ENCODE measurements at regions not wholly inside any gene's neighbourhood (a gene's known extent, or its start where the extent isn't known, plus 50 kb on each side); places are given as distances from the start of the nearest gene placed in this dataset.

DNA sequence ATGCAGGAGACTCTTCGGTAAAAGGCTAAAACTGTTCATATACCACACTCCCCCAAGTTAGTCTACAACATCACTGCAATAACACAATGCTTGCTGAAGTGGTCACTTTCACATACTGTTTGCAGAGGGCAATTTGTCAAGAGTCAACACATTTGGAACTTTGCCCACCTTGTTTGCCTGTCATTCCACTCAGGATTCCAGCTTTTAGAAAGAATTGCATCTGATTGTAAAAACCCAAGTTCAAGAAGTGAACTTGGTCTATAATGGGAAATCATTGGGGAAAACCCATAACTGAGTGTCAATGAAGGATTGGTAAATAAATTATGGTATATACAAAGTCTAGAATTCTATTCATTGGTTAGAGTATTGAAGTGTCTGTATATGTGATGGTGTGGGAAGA, 120.5 kb downstream of the GADD45G start:
- DNase-seq (ENCODE audit: low read depth in 4 of 6, low spot score in 6 of 6) = no peak
- H3K27me3 ChIP-seq (ENCODE audit: control insufficient read depth, insufficient read depth, low read length) = peaks cover 2% of the 10 kb centered on the region
- H3K36me3 ChIP-seq (ENCODE audit: control insufficient read depth, insufficient read depth, low read length) = no peaks in the 10 kb centered on the region
- H3K9me3 ChIP-seq (ENCODE audit: control insufficient read depth, insufficient read depth, low read length) = no peaks in the 10 kb centered on the region
- WGBS (ENCODE audit: insufficient coverage) = 90% methylated on average over 1 of the region's 1 CpG
- no peaks in the 10 kb centered on the region for H3K4me1 ChIP-seq (ENCODE audit: control insufficient read depth, insufficient read depth, low read length)
- H3K4me3 ChIP-seq (ENCODE audit: low read depth, low read length) = no peak overlapping the region
- H3K27ac ChIP-seq (ENCODE audit: low read depth, low read length) = no peak overlapping the region

DNA sequence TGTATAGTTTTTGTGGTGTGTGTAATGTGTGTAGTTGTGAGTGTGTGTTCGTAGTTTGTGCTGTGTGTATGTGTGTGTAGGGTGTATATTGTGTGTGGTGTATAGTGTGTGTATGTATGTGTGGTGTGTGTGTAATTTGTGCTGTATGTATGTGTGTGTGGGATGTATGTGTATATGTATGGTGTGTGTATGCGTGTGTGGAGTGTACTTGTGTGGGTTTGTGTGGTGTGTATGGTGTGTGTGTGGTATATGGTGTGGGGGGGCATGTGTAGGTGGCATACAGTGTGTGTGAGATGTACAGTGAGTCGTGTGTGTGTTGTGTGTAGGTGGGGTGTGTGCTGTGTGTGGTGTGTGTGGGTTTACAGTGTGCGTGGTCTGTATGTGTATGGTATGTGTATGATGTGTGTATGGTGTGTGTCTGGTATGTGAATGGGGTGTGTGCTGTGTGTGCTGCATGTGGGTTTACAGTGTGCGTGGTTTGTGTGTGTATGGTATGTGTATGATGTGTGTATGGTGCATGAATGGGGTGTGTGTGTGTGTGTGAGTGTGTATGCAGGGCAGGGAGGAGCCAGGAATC, 125.2 kb downstream of the GADD45G start:
- Histone ChIP-seq H3K36me3 (ENCODE audit: control insufficient read depth, insufficient read depth, low read length) (no peaks in the 10 kb centered on the region), H3K9me3 (ENCODE audit: control insufficient read depth, insufficient read depth, low read length) (no peaks in the 10 kb centered on the region), H3K27me3 (ENCODE audit: control insufficient read depth, insufficient read depth, low read length) (peaks cover 2% of the 10 kb centered on the region), H3K27ac (ENCODE audit: low read depth, low read length) (no peak overlapping the region), H3K4me1 (ENCODE audit: control insufficient read depth, insufficient read depth, low read length) (peaks cover 13% of the 10 kb centered on the region), H3K4me3 (ENCODE audit: low read depth, low read length) (no peak overlapping the region)
- no peak for DNase-seq (ENCODE audit: low read depth in 4 of 6, low spot score in 6 of 6)
- WGBS (ENCODE audit: insufficient coverage) = 79% methylated on average over 5 of the region's 5 CpGs

DNA sequence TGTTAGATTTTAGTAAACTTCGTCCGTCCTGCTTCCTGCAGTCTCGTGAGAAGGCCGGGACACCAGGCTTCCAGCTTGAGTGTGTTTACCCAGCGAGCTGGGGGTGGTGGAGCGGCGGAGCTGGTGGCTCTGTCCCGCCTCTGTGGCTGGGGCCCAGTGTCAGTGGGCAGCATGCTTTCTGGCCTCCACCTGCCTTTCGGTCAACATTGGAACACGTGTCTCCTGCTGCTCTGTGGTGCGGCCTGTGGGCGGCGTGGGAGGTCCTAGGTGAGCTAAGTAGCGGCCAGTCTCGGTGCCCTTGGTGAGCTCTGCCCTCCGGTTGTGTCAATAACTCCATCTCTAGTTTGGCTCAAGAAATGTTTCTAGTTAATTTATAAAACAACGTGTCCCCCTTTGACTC, 125.9 kb downstream of the GADD45G start:
- DNase-seq (ENCODE audit: low read depth in 4 of 6, low spot score in 6 of 6) = no peak
- 86% methylated on average over 12 of the region's 17 CpGs for WGBS (ENCODE audit: insufficient coverage)
- Histone ChIP-seq H3K27me3 (ENCODE audit: control insufficient read depth, insufficient read depth, low read length) (peaks cover 2% of the 10 kb centered on the region), H3K4me3 (ENCODE audit: low read depth, low read length) (no peak overlapping the region), H3K27ac (ENCODE audit: low read depth, low read length) (no peak overlapping the region), H3K36me3 (ENCODE audit: control insufficient read depth, insufficient read depth, low read length) (no peaks in the 10 kb centered on the region), H3K9me3 (ENCODE audit: control insufficient read depth, insufficient read depth, low read length) (no peaks in the 10 kb centered on the region), H3K4me1 (ENCODE audit: control insufficient read depth, insufficient read depth, low read length) (peaks cover 13% of the 10 kb centered on the region)

DNA sequence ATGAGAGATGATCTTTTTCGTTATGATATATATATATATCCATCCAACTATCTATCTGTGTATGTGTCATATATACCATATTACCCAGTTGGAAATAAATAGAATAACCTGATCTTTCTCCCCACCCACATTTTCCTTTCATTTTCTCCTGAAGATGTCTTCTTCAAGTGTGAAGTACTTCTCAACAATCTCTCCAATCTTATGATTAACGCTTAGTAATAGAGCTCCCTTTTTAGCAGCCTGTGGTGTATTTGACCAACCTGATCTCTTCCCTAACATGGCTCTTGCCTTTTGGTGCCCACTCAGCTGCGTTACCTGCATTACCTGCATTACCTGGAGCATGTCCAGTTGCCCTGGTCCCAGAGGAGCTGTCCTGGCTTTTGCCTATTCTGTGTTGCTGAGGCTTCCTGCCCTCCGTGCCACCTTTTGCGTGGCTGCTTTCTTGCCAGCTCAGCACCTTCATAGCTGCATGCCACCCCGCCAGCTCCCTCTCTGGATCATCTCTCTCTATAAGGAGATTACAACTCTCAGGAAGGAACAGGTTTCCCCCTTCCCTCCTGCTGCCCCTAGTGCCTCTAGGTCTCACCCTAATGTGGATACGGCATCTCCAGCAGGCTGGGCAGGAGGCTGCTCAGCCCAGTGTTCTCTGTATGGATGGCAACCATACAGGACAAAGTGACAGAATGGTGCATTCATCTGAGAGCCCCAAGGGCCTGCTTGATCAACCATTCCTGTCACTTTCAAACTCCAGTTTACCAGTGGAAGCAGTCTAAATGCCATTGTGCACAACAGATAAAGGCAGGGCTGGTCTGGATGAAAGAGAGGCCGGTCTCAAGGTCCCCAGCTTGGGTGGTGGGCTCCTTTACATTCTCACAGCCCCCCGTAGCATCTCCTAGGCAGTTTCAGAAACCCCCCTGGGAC, 126.7 kb downstream of the GADD45G start:
- Histone ChIP-seq H3K4me1 (ENCODE audit: control insufficient read depth, insufficient read depth, low read length) (peaks cover 13% of the 10 kb centered on the region), H3K4me3 (ENCODE audit: low read depth, low read length) (no peak overlapping the region), H3K27me3 (ENCODE audit: control insufficient read depth, insufficient read depth, low read length) (peaks cover 2% of the 10 kb centered on the region), H3K27ac (ENCODE audit: low read depth, low read length) (no peak overlapping the region), H3K9me3 (ENCODE audit: control insufficient read depth, insufficient read depth, low read length) (no peaks in the 10 kb centered on the region), H3K36me3 (ENCODE audit: control insufficient read depth, insufficient read depth, low read length) (no peaks in the 10 kb centered on the region)
- WGBS (ENCODE audit: insufficient coverage) = 85% methylated on average over 6 of the region's 9 CpGs
- DNase-seq (ENCODE audit: low read depth in 4 of 6, low spot score in 6 of 6) = peak in 1 of 6 donors; percentile 34

DNA sequence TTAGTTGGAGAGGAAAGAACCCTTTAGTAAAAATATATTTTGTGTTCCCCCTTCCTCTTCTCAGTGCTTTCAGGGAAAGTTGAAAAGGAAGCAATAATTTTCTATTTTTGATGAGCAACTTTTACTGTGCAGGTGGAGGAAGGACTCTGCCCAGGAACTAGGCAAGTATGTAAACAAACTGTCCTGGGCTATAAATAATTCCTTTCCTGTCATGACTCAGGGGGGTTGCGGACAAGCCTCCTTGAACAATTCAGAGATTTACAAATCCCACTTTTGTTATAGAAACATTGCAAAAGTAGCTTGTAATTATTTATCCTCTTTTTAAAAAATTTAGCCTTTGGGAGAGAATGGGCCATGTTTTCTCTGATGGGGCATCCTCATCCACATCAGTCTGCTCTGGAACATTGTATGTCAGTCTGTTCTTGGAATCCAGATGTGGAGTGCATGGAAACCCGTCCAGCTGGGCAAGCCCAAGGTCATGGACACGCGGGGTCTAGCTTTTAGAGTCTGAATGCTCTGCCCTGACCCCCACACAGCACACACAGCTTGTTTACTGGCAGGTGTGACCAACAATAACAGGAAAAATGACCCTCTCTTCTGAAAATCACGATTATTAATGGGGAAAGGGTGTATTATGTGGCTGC, 127.6 kb downstream of the GADD45G start:
- Histone ChIP-seq H3K36me3 (ENCODE audit: control insufficient read depth, insufficient read depth, low read length) (no peaks in the 10 kb centered on the region), H3K27me3 (ENCODE audit: control insufficient read depth, insufficient read depth, low read length) (peaks cover 2% of the 10 kb centered on the region), H3K4me3 (ENCODE audit: low read depth, low read length) (no peak overlapping the region), H3K27ac (ENCODE audit: low read depth, low read length) (no peak overlapping the region), H3K4me1 (ENCODE audit: control insufficient read depth, insufficient read depth, low read length) (peaks cover 13% of the 10 kb centered on the region), H3K9me3 (ENCODE audit: control insufficient read depth, insufficient read depth, low read length) (no peaks in the 10 kb centered on the region)
- no peak for DNase-seq (ENCODE audit: low read depth in 4 of 6, low spot score in 6 of 6)
- 67% methylated on average over 2 of the region's 5 CpGs for WGBS (ENCODE audit: insufficient coverage)

DNA sequence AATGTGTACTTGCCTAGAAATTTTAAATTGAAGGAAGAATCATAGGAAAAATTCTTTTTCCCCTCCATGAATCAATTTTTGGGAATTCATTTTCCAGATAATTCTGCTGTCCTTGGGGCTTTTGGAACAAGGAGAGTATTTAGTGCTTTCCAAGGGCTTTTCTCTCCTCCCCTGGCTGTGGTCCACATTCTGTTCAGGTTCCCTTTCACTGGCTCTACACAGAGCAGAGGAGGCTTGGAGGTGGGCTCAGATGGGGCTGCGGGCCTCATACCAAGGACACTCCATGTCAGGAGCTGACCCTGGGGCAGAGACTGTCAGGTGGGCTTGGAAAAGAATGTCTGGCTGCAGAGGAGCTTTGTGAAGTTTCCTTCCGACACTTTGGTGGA, 128.1 kb downstream of the GADD45G start:
- no peak for DNase-seq (ENCODE audit: low read depth in 4 of 6, low spot score in 6 of 6)
- Histone ChIP-seq H3K4me3 (ENCODE audit: low read depth, low read length) (no peak overlapping the region), H3K9me3 (ENCODE audit: control insufficient read depth, insufficient read depth, low read length) (no peaks in the 10 kb centered on the region), H3K27me3 (ENCODE audit: control insufficient read depth, insufficient read depth, low read length) (peaks cover 2% of the 10 kb centered on the region), H3K4me1 (ENCODE audit: control insufficient read depth, insufficient read depth, low read length) (peaks cover 13% of the 10 kb centered on the region), H3K36me3 (ENCODE audit: control insufficient read depth, insufficient read depth, low read length) (no peaks in the 10 kb centered on the region), H3K27ac (ENCODE audit: low read depth, low read length) (no peak overlapping the region)
- WGBS (ENCODE audit: insufficient coverage) = 80% methylated on average over 2 of the region's 2 CpGs

DNA sequence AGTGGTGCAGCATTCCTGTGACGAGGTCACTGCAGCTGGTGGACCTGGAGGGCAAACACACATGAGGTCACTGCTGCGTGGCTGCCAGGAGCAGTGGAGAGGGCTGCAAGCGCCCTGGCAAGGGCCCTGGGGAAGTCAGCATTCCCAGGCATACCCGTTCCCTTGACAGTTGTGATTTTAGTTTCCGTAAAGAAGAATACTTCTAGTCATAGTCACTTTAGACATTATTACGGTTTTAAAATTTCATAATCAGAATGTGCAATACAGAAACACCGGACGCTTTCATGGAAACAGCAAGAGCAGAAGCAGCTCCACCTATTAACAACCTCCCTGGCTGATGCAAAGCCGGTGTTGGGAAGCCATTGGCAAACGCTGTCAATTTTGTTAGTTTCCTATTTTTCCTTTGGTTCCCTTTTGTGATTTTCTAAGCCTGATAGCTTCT, 129.8 kb downstream of the GADD45G start:
- no peak for DNase-seq (ENCODE audit: low read depth in 4 of 6, low spot score in 6 of 6)
- WGBS (ENCODE audit: insufficient coverage) = 89% methylated on average over 10 of the region's 10 CpGs

DNA sequence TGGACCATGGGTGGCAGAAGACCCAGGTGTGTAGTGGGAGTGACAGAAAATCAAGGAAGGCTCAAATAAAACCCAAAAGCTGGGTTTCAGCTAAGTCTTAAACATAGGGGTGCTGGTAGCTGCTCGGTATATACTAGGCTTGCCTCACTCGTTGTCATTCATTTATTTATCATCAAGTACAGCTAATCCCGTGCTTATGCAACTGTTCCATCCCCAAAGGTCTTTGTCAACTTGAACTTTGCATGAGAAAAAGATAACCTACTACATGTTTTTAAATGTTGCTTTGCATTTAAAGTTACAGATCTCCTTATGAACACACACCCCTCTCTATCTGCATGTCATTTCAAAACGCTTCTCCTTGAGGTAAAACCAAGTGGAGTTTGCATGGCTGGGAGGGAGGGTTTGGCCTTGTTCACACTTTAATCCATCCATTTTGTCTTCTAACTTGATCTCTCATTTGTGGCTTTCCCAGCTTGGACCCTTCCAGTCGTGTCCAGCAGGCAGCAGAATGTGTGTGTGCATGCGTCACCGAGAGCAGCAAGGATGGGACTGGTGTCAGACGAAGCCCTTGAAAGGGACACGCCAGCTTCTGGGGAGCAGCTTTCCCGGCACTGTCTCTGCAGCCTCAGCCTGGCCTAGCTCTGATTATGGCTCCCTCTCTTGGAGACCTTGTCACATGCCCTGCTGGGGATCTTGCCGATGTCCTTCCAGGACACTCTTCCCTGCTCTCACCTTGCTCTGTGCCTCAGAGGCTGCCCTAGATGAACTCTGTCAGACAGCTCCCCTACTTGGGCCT, 133.5 kb downstream of the GADD45G start:
- Histone ChIP-seq H3K27me3 (ENCODE audit: control insufficient read depth, insufficient read depth, low read length) (peaks cover 4% of the 10 kb centered on the region), H3K4me1 (ENCODE audit: control insufficient read depth, insufficient read depth, low read length) (peaks cover 6% of the 10 kb centered on the region), H3K4me3 (ENCODE audit: low read depth, low read length) (no peak overlapping the region), H3K36me3 (ENCODE audit: control insufficient read depth, insufficient read depth, low read length) (no peaks in the 10 kb centered on the region), H3K9me3 (ENCODE audit: control insufficient read depth, insufficient read depth, low read length) (no peaks in the 10 kb centered on the region), H3K27ac (ENCODE audit: low read depth, low read length) (no peak overlapping the region)
- DNase-seq (ENCODE audit: low read depth in 4 of 6, low spot score in 6 of 6) = no peak
- 76% methylated on average over 10 of the region's 11 CpGs for WGBS (ENCODE audit: insufficient coverage)

More for the DNA sequence above, 129.8 kb downstream of the GADD45G start:
- H3K4me1 ChIP-seq (ENCODE audit: control insufficient read depth, insufficient read depth, low read length) = peaks cover 13% of the 10 kb centered on the region
- H3K9me3 ChIP-seq (ENCODE audit: control insufficient read depth, insufficient read depth, low read length) = no peaks in the 10 kb centered on the region
- peaks cover 4% of the 10 kb centered on the region for H3K27me3 ChIP-seq (ENCODE audit: control insufficient read depth, insufficient read depth, low read length)
- no peak overlapping the region for H3K4me3 ChIP-seq (ENCODE audit: low read depth, low read length)
- no peak overlapping the region for H3K27ac ChIP-seq (ENCODE audit: low read depth, low read length)
- H3K36me3 ChIP-seq (ENCODE audit: control insufficient read depth, insufficient read depth, low read length) = no peaks in the 10 kb centered on the region

DNA sequence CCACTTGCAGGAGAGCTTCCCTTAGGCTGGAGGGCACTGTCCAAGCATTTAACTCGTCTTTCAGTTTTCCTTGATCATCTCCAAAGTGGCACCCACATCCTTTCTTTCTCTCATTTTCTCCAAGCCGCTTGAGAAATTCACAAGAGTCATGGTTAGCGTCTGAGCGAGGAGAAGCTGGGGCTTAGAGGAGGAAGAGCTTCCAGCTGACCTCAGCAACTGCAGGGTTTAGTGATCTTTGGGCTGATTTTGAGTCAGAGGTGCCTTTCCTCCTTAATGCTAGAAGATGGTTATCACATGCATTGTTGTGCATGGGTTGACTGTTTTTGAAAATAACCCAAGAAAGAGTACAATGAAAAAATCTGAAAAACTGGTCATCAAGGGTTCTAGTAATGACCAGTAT, 134.7 kb downstream of the GADD45G start:
- peaks cover 16% of the 10 kb centered on the region for H3K4me1 ChIP-seq (ENCODE audit: control insufficient read depth, insufficient read depth, low read length)
- peaks cover 4% of the 10 kb centered on the region for H3K27me3 ChIP-seq (ENCODE audit: control insufficient read depth, insufficient read depth, low read length)
- DNase-seq (ENCODE audit: low read depth in 4 of 6, low spot score in 6 of 6) = no peak
- H3K27ac ChIP-seq (ENCODE audit: low read depth, low read length) = no peak overlapping the region
- H3K36me3 ChIP-seq (ENCODE audit: control insufficient read depth, insufficient read depth, low read length) = no peaks in the 10 kb centered on the region
- no peaks in the 10 kb centered on the region for H3K9me3 ChIP-seq (ENCODE audit: control insufficient read depth, insufficient read depth, low read length)
- 93% methylated on average over 2 of the region's 4 CpGs for WGBS (ENCODE audit: insufficient coverage)
- H3K4me3 ChIP-seq (ENCODE audit: low read depth, low read length) = no peak overlapping the region
